ENCODE measurements at regions not wholly inside any gene's neighbourhood (a gene's known extent, or its start where the extent isn't known, plus 50 kb on each side); places are given as distances from the start of the nearest gene placed in this dataset.

DNA sequence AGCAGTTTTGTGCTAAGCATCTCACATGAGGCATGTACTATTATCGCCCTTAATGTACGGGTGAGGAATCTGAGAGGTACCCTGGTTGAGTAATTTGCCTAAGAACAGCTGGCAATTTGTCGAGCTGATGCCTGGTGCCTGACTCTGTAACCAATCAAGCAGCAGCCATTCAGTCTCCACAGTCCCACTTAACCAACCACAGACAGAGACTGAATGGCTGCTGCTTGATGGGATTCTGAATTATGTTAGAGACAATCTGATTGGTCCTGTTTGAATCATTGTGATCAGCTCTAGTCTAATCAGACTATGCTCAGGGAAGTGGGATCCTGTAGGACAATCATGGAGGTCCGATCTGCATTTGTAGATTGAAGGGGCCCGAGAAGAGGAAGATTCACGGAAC is 447.0 kb downstream of the SHISA9 start:
- TF ChIP-seq POLR2A (IDR thresholded peaks at IDR 0.05) (no peak), POLR2AphosphoS5 (IDR thresholded peaks at IDR 0.05) (no peak), CTCF (IDR thresholded peaks at IDR 0.05) (no peak), EP300 (IDR thresholded peaks at IDR 0.05) (no peak)

All from upper lobe of left lung (tissue), 4 donors.